ENCODE measurements at regions not wholly inside any gene's neighbourhood (a gene's known extent, or its start where the extent isn't known, plus 50 kb on each side); places are given as distances from the start of the nearest gene placed in this dataset.

- Histone ChIP-seq H2AK5ac (ENCODE audit: low read depth, low read length) (no peak overlapping the region), H2BK120ac (replicated peaks; ENCODE audit: low read depth, low read length) (no peak overlapping the region), H2BK15ac (ENCODE audit: low read length) (no peak overlapping the region), H3K4me3 (ENCODE audit: extremely low read depth in 1 of 4, insufficient read depth in 2 of 4, low read depth in 3 of 4, low read length in 4 of 4) (no peak overlapping the region), H3K4ac (replicated peaks; ENCODE audit: insufficient read length, low read depth, low read length) (no peak overlapping the region), H3K27me3 (replicated peaks in 1 of 4; ENCODE audit: control insufficient read depth in 3 of 4, extremely low read depth in 1 of 4, insufficient read depth in 3 of 4, low read length in 3 of 4) (no peaks in the 10 kb centered on the region), H3K9me3 (ENCODE audit: insufficient read depth in 2 of 2, low read depth in 1 of 2, low read length in 1 of 2) (no peaks in the 10 kb centered on the region), H3K4me2 (ENCODE audit: insufficient read depth in 1 of 2, low read depth in 2 of 2, low read length in 2 of 2) (no peak overlapping the region), H3K79me2 (ENCODE audit: control insufficient read depth in 1 of 2, insufficient read depth in 2 of 2, low read length in 2 of 2) (no peaks in the 10 kb centered on the region), H3K14ac (ENCODE audit: insufficient read length) (no peak overlapping the region), H3K23ac (ENCODE audit: insufficient read length) (no peak overlapping the region), H2BK12ac (ENCODE audit: low read depth, low read length) (no peak overlapping the region), H2AFZ (ENCODE audit: low read length) (no peak overlapping the region), H4K20me1 (replicated peaks in 1 of 2; ENCODE audit: control insufficient read depth in 1 of 2, insufficient read depth in 2 of 2, low read length in 2 of 2) (no peaks in the 10 kb centered on the region), H3K23me2 (ENCODE audit: low read depth, low read length) (no peaks in the 10 kb centered on the region), H4K91ac (replicated peaks; ENCODE audit: insufficient read length, low read length) (no peak overlapping the region), H3K56ac (replicated peaks; ENCODE audit: insufficient read length, low read depth, low read length) (no peak overlapping the region), H2BK20ac (ENCODE audit: low read length) (no peak overlapping the region), H3K79me1 (ENCODE audit: low read depth, low read length) (no peaks in the 10 kb centered on the region), H3K36me3 (ENCODE audit: control insufficient read depth in 2 of 4, insufficient read depth in 4 of 4, low read length in 3 of 4) (no peaks in the 10 kb centered on the region), H3K18ac (ENCODE audit: extremely low read depth, low read length) (no peak overlapping the region), H3K4me1 (replicated peaks in 1 of 4; ENCODE audit: control insufficient read depth in 3 of 4, insufficient read depth in 4 of 4, low read length in 3 of 4) (no peaks in the 10 kb centered on the region), H3K9ac (replicated peaks in 1 of 4; ENCODE audit: extremely low read depth in 1 of 4, low read depth in 3 of 4, low read length in 3 of 4) (no peak overlapping the region), H2BK5ac (ENCODE audit: low read depth, low read length) (no peak overlapping the region), H4K5ac (ENCODE audit: insufficient read length, low read depth, low read length) (no peak overlapping the region), H3K27ac (ENCODE audit: low read depth, low read length) (no peak overlapping the region), H4K8ac (ENCODE audit: extremely low read depth, insufficient read depth, low read length) (no peak overlapping the region)
- FAIRE-seq = no peak
- TF ChIP-seq MAFK (IDR thresholded peaks at IDR 0.05; ENCODE audit: low read depth, low read length) = no peak
- TF ChIP-seq ZNF274 (IDR thresholded peaks at IDR 0.05; ENCODE audit: borderline replicate concordance, extremely low read depth, low read length) = no peak
- TF ChIP-seq RFX5 (IDR thresholded peaks at IDR 0.05; ENCODE audit: borderline replicate concordance, low read depth, low read length) = no peak
- no peak for TF ChIP-seq TAF1 (IDR thresholded peaks at IDR 0.05; ENCODE audit: low read depth, low read length)
- TF ChIP-seq TBP (IDR thresholded peaks at IDR 0.05; ENCODE audit: low read depth, low read length) = no peak
- no peak for TF ChIP-seq SIX5 (IDR thresholded peaks at IDR 0.05; ENCODE audit: low read depth, low read length)
- DNase-seq (ENCODE audit: low read depth in 1 of 2, low spot score in 2 of 2) = no peak
- ChIA-PET POLR2A (ENCODE audit: partially characterized antibody) (no interaction called here), CTCF (ENCODE audit: partially characterized antibody) (no interaction called here)
- 94% methylated on average over 2 of the region's 2 CpGs; no CpG with 5 or more reads in 1 of the 2 experiments for WGBS, 2 experiments (ENCODE audit: extremely low coverage in 1 of 2, insufficient coverage in 1 of 2, insufficient read length in 1 of 2, insufficient replicate concordance in 2 of 2, low coverage in 1 of 2, low lambda C conversion rate in 2 of 2, missing lambda C conversion rate in 1 of 2)
These were observed 694.8 kb upstream of the MIS18BP1 start for GRCh38 chr14:45947830-45948229.

All from H1 (cell line).